Kidney capillary endothelial cell (primary cell): ENCODE measurements at regions not wholly inside any gene's neighbourhood (a gene's known extent, or its start where the extent isn't known, plus 50 kb on each side); places are given as distances from the start of the nearest gene placed in this dataset.

Source experiments
- DNase-seq: peaks from one replicate; pipeline ENCODE4 v3.0.0-alpha.2; 2018; ENCODE audit warnings: low spot score

- DNase-seq: no peak
Measured at GRCh38 chr2:167900435-167901114, 346.8 kb downstream of the STK39 start.

- no peak for DNase-seq
Measured at GRCh38 chr2:167898340-167898739, 349.1 kb downstream of the STK39 start.

- DNase-seq: no peak
Measured at GRCh38 chr2:167891841-167892240, 355.6 kb downstream of the STK39 start.

- DNase-seq: no peak
Measured at GRCh38 chr2:167890739-167891138, 356.7 kb downstream of the STK39 start.

GRCh38 chr2:167880415-167880814, 367.0 kb downstream of the STK39 start:
- DNase-seq: no peak

GRCh38 chr2:167875529-167875928, 371.9 kb downstream of the STK39 start:
- DNase-seq: no peak

- no peak for DNase-seq
Measured at GRCh38 chr2:167874812-167875211, 372.6 kb downstream of the STK39 start.

GRCh38 chr2:167871286-167871685, 376.1 kb downstream of the STK39 start:
- DNase-seq: no peak

- DNase-seq: no peak
Measured at GRCh38 chr2:167869200-167869599, 378.2 kb downstream of the STK39 start.

GRCh38 chr2:167863377-167863776, 384.0 kb downstream of the STK39 start:
- no peak for DNase-seq

GRCh38 chr2:167862782-167863181, 384.6 kb downstream of the STK39 start:
- DNase-seq: no peak

- no peak for DNase-seq
Measured at GRCh38 chr2:167862296-167862695, 385.1 kb downstream of the STK39 start.

- DNase-seq: no peak
Measured at GRCh38 chr2:167861574-167862193, 385.7 kb downstream of the STK39 start.

- no peak for DNase-seq
Measured at GRCh38 chr2:167860082-167860481, 387.3 kb downstream of the STK39 start.

- DNase-seq: no peak
Measured at GRCh38 chr2:167859676-167860075, 387.7 kb downstream of the STK39 start.

GRCh38 chr2:167858086-167858485, 389.3 kb downstream of the STK39 start:
- no peak for DNase-seq

GRCh38 chr2:167857416-167857815, 390.0 kb downstream of the STK39 start:
- no peak for DNase-seq

- no peak for DNase-seq
Measured at GRCh38 chr2:167856190-167856589, 391.2 kb downstream of the STK39 start.

GRCh38 chr2:167855211-167855610, 392.2 kb downstream of the STK39 start:
- no peak for DNase-seq

- no peak for DNase-seq
Measured at GRCh38 chr2:167853717-167854116, 393.7 kb downstream of the STK39 start.

- no peak for DNase-seq
Measured at GRCh38 chr2:167851876-167852275, 395.5 kb downstream of the STK39 start.

- DNase-seq: no peak
Measured at GRCh38 chr2:167851323-167851860, 396.0 kb downstream of the STK39 start.

- DNase-seq: no peak
Measured at GRCh38 chr2:167844714-167845530, 402.5 kb downstream of the STK39 start.
